Heart left ventricle (tissue), 13 donors: ENCODE measurements at regions not wholly inside any gene's neighbourhood (a gene's known extent, or its start where the extent isn't known, plus 50 kb on each side); places are given as distances from the start of the nearest gene placed in this dataset.

ENCODE experiments used
- POLR2A ChIP-seq, 2 donors: fragments of 450-650 bp; IDR thresholded peaks; one replicate each; pipeline ENCODE4 v1.6.1; 2017; ENCODE audit warnings: antibody characterized with exemption in 2 of 2, mild to moderate bottlenecking in 2 of 2, moderate library complexity in 2 of 2
- TF ChIP-seq, protein P1 (sequence below), 12 donors: fragments of 200-600 bp; sonication (generic) in 4 of 12; IDR thresholded peaks; one replicate each; pipeline versions ENCODE4 v1.5.0 to v1.8.0; 2018 to 2022; ENCODE audit warnings: antibody characterized with exemption in 12 of 12, mild to moderate bottlenecking in 5 of 12
- donor health status: ischemic (EF 13 %, LVEDD 7.1; RV severe dilation, severe dysfunction).
- donor health status: DM: no; HTN: yes; CAD: no.
- donor health status: DM: no; HTN: no; CAD: no.
- donor health status: ischemic (EF 25% LVEDD 6.9; RV normal size, moderate dysfunction).
- donor health status: ischemic (EF 25% LVEDD 5.7; RV mildly dilated, moderate dysfunction).
- donor health status: ischemic (EF 35%, LVEDD 5.7; RV mildly dilated, moderate dysfunction).
- donor health status: nonischemic (EF 11% LVEDD 7.7; RV severe dilation, severe dysfunction).
- donor health status: DM: yes; HTN: yes; CAD: no.
- donor health status: PGD.
- donor health status: ischemic (EF 29% LVEDD 5.4; RV normal size, mild dysfunction).
- donor health status: nonischemic (EF 23%, LVEDD 6.1; RV moderate dilation, normal function).

DNA sequence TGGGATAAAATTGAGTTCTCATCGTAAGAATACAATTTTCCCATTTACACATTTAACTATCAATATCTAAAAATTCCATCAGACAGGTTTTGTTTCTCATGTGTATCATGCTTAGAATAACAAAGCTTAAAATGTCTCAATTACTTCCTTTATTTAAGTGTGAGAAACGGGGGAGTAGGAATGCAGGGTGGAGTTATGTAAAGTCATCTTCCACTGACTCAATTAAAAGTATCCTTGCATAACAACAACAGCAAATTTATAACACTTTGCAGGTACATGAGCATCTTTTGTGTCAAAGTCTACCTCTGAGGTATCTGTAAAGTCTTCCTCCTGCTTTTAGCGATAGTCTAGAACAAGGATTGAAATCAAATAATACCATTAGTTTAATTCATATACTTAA lies 327.1 kb downstream of the EPHA4 start:
- TF ChIP-seq, protein P1, sequence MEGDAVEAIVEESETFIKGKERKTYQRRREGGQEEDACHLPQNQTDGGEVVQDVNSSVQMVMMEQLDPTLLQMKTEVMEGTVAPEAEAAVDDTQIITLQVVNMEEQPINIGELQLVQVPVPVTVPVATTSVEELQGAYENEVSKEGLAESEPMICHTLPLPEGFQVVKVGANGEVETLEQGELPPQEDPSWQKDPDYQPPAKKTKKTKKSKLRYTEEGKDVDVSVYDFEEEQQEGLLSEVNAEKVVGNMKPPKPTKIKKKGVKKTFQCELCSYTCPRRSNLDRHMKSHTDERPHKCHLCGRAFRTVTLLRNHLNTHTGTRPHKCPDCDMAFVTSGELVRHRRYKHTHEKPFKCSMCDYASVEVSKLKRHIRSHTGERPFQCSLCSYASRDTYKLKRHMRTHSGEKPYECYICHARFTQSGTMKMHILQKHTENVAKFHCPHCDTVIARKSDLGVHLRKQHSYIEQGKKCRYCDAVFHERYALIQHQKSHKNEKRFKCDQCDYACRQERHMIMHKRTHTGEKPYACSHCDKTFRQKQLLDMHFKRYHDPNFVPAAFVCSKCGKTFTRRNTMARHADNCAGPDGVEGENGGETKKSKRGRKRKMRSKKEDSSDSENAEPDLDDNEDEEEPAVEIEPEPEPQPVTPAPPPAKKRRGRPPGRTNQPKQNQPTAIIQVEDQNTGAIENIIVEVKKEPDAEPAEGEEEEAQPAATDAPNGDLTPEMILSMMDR (IDR thresholded peaks at IDR 0.05), result no peak
- no peak for TF ChIP-seq POLR2A (IDR thresholded peaks at IDR 0.05)
